A549 (cell line): ENCODE measurements at regions not wholly inside any gene's neighbourhood (a gene's known extent, or its start where the extent isn't known, plus 50 kb on each side); places are given as distances from the start of the nearest gene placed in this dataset.

Experiments used
- BHLHE40 ChIP-seq: IDR thresholded peaks from 2 replicates; pipeline ENCODE4 v1.6.1; 2012; ENCODE audit warnings: low read depth, low read length, inconsistent platforms
- CBX2 ChIP-seq: fragments of 200-600 bp; sonication (generic); IDR thresholded peaks from 2 replicates; pipeline ENCODE4 v1.6.1; 2016; ENCODE audit warnings: low read depth, mild to moderate bottlenecking, borderline replicate concordance
- CBX8 ChIP-seq: fragments of 200-600 bp; sonication (generic); IDR thresholded peaks from 2 replicates; pipeline ENCODE4 v1.6.1; 2016
- FOSL2 ChIP-seq, 2 experiments: fragments of 450-650 bp in 1 of 2; fragments of >200 bp in 1 of 2; sonication (Bioruptor Twin) in 1 of 2; formaldehyde crosslinking; IDR thresholded peaks; 2 replicates each; pipeline versions ENCODE4 v1.5.0 to v1.6.1; 2016 to 2020; ENCODE audit warnings: mild to moderate bottlenecking in 1 of 2, moderate library complexity in 1 of 2
- MAZ ChIP-seq: fragments of 150-350 bp; IDR thresholded peaks from 2 replicates; pipeline ENCODE4 v1.6.1; 2014; ENCODE audit warnings: antibody characterized with exemption, low read depth, low read length, borderline replicate concordance
- MYC ChIP-seq: IDR thresholded peaks from 2 replicates; pipeline ENCODE4 v1.6.1; 2012; ENCODE audit warnings: mild to moderate bottlenecking, inconsistent platforms, low read length, improper control_type of control experiment, borderline replicate concordance
- POLR2A ChIP-seq: IDR thresholded peaks from 2 replicates; pipeline ENCODE4 v1.6.1; 2012; ENCODE audit warnings: mild to moderate bottlenecking, low read length
- TP53 ChIP-seq: fragments of 250-450 bp; sonication (Bioruptor Pico); IDR thresholded peaks from 2 replicates; pipeline ENCODE4 v1.5.0; 2021; ENCODE audit warnings: mild to moderate bottlenecking, moderate library complexity
- TF ChIP-seq, protein P1 (sequence below): fragments of 250-450 bp; sonication (Bioruptor Pico); IDR thresholded peaks from 2 replicates; pipeline ENCODE4 v1.5.0; 2021; ENCODE audit warnings: mild to moderate bottlenecking, moderate library complexity, borderline replicate concordance
- TF ChIP-seq, protein P2 (sequence below): fragments of >200 bp; sonication (Bioruptor Twin); formaldehyde crosslinking; IDR thresholded peaks from 3 replicates; pipeline ENCODE4 v1.5.1; 2016
- TF ChIP-seq, protein P3 (sequence below): fragments of 450-650 bp; IDR thresholded peaks from 2 replicates; pipeline ENCODE4 v1.6.1; 2014; ENCODE audit warnings: antibody characterized with exemption
- TF ChIP-seq, protein P4 (sequence below): IDR thresholded peaks from 2 replicates; pipeline ENCODE4 v1.6.1; 2012
- TF ChIP-seq, protein P5 (sequence below): IDR thresholded peaks from 2 replicates; pipeline ENCODE4 v1.6.1; 2012; ENCODE audit warnings: low read depth, borderline replicate concordance

DNA sequence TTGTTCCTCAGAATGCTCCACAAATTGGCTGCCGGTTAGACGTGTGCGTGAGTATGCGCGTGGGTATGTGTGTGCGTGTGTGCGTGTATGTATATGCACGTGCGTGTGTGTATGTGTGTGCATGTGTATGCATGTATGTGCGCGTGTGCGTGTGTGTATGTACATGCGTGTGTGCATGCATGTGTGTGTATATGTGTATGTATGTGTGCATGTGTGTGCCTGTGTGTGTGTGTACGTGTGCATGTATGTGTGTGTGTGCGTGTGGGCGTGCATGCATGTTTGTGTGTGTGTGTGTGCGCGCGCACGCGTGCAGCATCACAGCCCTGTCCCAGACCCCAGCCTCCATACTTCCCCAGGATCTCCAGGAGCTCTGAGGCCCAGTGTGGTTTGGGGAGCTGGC is 183.1 kb upstream of the IER5L start:
- TF ChIP-seq, protein P1, sequence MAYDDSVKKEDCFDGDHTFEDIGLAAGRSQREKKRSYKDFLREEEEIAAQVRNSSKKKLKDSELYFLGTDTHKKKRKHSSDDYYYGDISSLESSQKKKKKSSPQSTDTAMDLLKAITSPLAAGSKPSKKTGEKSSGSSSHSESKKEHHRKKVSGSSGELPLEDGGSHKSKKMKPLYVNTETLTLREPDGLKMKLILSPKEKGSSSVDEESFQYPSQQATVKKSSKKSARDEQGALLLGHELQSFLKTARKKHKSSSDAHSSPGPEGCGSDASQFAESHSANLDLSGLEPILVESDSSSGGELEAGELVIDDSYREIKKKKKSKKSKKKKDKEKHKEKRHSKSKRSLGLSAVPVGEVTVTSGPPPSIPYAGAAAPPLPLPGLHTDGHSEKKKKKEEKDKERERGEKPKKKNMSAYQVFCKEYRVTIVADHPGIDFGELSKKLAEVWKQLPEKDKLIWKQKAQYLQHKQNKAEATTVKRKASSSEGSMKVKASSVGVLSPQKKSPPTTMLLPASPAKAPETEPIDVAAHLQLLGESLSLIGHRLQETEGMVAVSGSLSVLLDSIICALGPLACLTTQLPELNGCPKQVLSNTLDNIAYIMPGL (CRISPR knock-in tag): no peak
- TF ChIP-seq, protein P2, sequence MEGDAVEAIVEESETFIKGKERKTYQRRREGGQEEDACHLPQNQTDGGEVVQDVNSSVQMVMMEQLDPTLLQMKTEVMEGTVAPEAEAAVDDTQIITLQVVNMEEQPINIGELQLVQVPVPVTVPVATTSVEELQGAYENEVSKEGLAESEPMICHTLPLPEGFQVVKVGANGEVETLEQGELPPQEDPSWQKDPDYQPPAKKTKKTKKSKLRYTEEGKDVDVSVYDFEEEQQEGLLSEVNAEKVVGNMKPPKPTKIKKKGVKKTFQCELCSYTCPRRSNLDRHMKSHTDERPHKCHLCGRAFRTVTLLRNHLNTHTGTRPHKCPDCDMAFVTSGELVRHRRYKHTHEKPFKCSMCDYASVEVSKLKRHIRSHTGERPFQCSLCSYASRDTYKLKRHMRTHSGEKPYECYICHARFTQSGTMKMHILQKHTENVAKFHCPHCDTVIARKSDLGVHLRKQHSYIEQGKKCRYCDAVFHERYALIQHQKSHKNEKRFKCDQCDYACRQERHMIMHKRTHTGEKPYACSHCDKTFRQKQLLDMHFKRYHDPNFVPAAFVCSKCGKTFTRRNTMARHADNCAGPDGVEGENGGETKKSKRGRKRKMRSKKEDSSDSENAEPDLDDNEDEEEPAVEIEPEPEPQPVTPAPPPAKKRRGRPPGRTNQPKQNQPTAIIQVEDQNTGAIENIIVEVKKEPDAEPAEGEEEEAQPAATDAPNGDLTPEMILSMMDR: no peak
- TF ChIP-seq FOSL2 (IDR thresholded peaks at IDR 0.05): no peak
- no peak for TF ChIP-seq FOSL2 (CRISPR knock-in tag; IDR thresholded peaks at IDR 0.05)
- TF ChIP-seq, protein P3, sequence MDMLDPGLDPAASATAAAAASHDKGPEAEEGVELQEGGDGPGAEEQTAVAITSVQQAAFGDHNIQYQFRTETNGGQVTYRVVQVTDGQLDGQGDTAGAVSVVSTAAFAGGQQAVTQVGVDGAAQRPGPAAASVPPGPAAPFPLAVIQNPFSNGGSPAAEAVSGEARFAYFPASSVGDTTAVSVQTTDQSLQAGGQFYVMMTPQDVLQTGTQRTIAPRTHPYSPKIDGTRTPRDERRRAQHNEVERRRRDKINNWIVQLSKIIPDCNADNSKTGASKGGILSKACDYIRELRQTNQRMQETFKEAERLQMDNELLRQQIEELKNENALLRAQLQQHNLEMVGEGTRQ: no peak
- TF ChIP-seq, protein P4, sequence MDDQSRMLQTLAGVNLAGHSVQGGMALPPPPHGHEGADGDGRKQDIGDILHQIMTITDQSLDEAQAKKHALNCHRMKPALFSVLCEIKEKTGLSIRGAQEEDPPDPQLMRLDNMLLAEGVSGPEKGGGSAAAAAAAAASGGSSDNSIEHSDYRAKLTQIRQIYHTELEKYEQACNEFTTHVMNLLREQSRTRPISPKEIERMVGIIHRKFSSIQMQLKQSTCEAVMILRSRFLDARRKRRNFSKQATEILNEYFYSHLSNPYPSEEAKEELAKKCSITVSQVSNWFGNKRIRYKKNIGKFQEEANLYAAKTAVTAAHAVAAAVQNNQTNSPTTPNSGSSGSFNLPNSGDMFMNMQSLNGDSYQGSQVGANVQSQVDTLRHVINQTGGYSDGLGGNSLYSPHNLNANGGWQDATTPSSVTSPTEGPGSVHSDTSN: no peak
- TF ChIP-seq MYC: no peak
- TF ChIP-seq POLR2A: no peak
- no peak for TF ChIP-seq CBX8
- TF ChIP-seq, protein P5, sequence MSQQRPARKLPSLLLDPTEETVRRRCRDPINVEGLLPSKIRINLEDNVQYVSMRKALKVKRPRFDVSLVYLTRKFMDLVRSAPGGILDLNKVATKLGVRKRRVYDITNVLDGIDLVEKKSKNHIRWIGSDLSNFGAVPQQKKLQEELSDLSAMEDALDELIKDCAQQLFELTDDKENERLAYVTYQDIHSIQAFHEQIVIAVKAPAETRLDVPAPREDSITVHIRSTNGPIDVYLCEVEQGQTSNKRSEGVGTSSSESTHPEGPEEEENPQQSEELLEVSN: no peak
- no peak for TF ChIP-seq CBX2
- TF ChIP-seq BHLHE40: no peak
- TF ChIP-seq MAZ: no peak
- TF ChIP-seq TP53 (CRISPR knock-in tag): no peak
